DMS 273 treated with DMSO at 0.1 percent for 48 hours (cell line): ENCODE measurements at regions not wholly inside any gene's neighbourhood (a gene's known extent, or its start where the extent isn't known, plus 50 kb on each side); places are given as distances from the start of the nearest gene placed in this dataset.
"Not testable (repeated sequence)": the region's sequence is repeated elsewhere in the genome, so short reads cannot be mapped to it uniquely, and the experiment has no call there.

ENCODE experiments used
- DNase-seq: peaks from one replicate; lab custom pipeline; 2025; lab: John Stamatoyannopoulos, UW

- DNase-seq: peak; percentile 49
These were observed 72.4 kb downstream of the FH start for GRCh38 chr1:241447031-241447644.

- no peak for DNase-seq
These were observed 74.7 kb downstream of the FH start for GRCh38 chr1:241444836-241445235.

GRCh38 chr1:241443561-241443960 is 76.0 kb downstream of the FH start:
- DNase-seq: no peak

GRCh38 chr1:241442686-241443085 is 76.9 kb downstream of the FH start:
- DNase-seq: no peak

GRCh38 chr1:241440904-241441303 is 78.7 kb downstream of the FH start:
- DNase-seq: no peak

- not testable (repeated sequence) for DNase-seq
These were observed 80.9 kb downstream of the FH start for GRCh38 chr1:241438686-241439085.

GRCh38 chr1:241432241-241432640 is 75.2 kb upstream of the RGS7 start:
- DNase-seq: no peak

- not testable (repeated sequence) for DNase-seq
These were observed 68.1 kb upstream of the RGS7 start for GRCh38 chr1:241425091-241425490.

- DNase-seq: no peak
These were observed 67.5 kb upstream of the RGS7 start for GRCh38 chr1:241424480-241424971.

GRCh38 chr1:241423541-241424479 is 66.8 kb upstream of the RGS7 start:
- DNase-seq: peak; percentile 7

- no peak for DNase-seq
These were observed 65.5 kb upstream of the RGS7 start for GRCh38 chr1:241422470-241422869.

- no peak for DNase-seq
These were observed 63.0 kb upstream of the RGS7 start for GRCh38 chr1:241419986-241420385.

- no peak for DNase-seq
These were observed 60.3 kb upstream of the RGS7 start for GRCh38 chr1:241417258-241417657.

GRCh38 chr1:241413974-241414373 is 57.0 kb upstream of the RGS7 start:
- DNase-seq: no peak

- DNase-seq: no peak
These were observed 56.4 kb upstream of the RGS7 start for GRCh38 chr1:241413386-241413785.

GRCh38 chr1:241412646-241413045 is 55.6 kb upstream of the RGS7 start:
- DNase-seq: no peak

GRCh38 chr1:241411776-241412338 is 54.9 kb upstream of the RGS7 start:
- no peak for DNase-seq

- DNase-seq: no peak
These were observed 54.2 kb upstream of the RGS7 start for GRCh38 chr1:241411056-241411775.

GRCh38 chr1:241408170-241408569 is 51.2 kb upstream of the RGS7 start:
- DNase-seq: no peak
